GM23248 (cell line): ENCODE measurements at regions not wholly inside any gene's neighbourhood (a gene's known extent, or its start where the extent isn't known, plus 50 kb on each side); places are given as distances from the start of the nearest gene placed in this dataset.

Experiments
- EZH2 ChIP-seq: fragments of 200-600 bp; sonication (generic); IDR thresholded peaks from 2 replicates; pipeline ENCODE4 v1.6.1; 2018; ENCODE audit warnings: antibody characterized with exemption, mild to moderate bottlenecking; ENCODE audit not compliant: insufficient read depth, poor library complexity, severe bottlenecking
- EZH2phosphoT487 ChIP-seq: fragments of 200-600 bp; sonication (generic); IDR thresholded peaks from 2 replicates; pipeline ENCODE4 v1.6.1; 2018; ENCODE audit warnings: antibody characterized with exemption, moderate library complexity, mild to moderate bottlenecking, low read depth; ENCODE audit not compliant: insufficient read depth

DNA sequence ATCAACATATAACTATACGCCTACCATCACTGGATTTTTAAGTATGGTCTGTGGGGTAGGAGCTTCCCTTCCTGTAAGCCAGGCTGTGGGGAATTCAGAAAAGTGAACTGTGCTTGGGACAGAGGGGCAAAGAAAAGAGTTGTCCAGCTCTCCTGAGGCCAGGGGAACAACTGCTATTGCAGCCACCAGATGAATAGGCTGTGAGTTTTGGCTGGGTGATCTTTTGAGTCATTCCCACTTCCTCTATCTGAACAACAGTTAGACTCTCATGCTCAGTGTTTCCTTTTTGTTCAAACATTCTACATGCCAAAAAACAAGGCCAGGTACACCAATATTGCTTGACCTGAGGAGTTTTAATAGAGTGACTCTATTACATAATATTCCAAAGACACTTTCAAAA, 426.2 kb upstream of the DACH1 start:
- no peak for TF ChIP-seq EZH2phosphoT487
- no peak for TF ChIP-seq EZH2
